Muscle of leg (tissue), 3 donors: ENCODE measurements at regions not wholly inside any gene's neighbourhood (a gene's known extent, or its start where the extent isn't known, plus 50 kb on each side); places are given as distances from the start of the nearest gene placed in this dataset.
"Not testable (repeated sequence)": the region's sequence is repeated elsewhere in the genome, so short reads cannot be mapped to it uniquely, and the experiment has no call there.

Experiments used
- DNase-seq: peaks from one replicate; pipeline ENCODE4 v3.0.0; 2013
- H3K27ac ChIP-seq: one replicate; pipeline ENCODE4 v1.5.1; 2013; ENCODE audit warnings: mild to moderate bottlenecking, low read length, control low read depth
- H3K27me3 ChIP-seq: one replicate; pipeline ENCODE4 v1.6.1; 2013; ENCODE audit warnings: low read length; ENCODE audit not compliant: control insufficient read depth, insufficient read depth
- H3K36me3 ChIP-seq: one replicate; pipeline ENCODE4 v1.6.1; 2013; ENCODE audit warnings: low read length; ENCODE audit not compliant: control insufficient read depth, insufficient read depth
- H3K4me1 ChIP-seq: one replicate; pipeline ENCODE4 v1.6.1; 2013; ENCODE audit warnings: low read length; ENCODE audit not compliant: control insufficient read depth, insufficient read depth
- H3K4me3 ChIP-seq: one replicate; pipeline ENCODE4 v1.5.1; 2013; ENCODE audit warnings: low read length, control low read depth
- H3K9me3 ChIP-seq: replicated peaks from 2 replicates; pipeline ENCODE4 v1.6.1; 2013; ENCODE audit warnings: low read depth, low read length; ENCODE audit not compliant: control insufficient read depth
- WGBS: methylation state at CpG from one replicate; pipeline ENCODE4 v1.1.5; 2013; ENCODE audit warnings: missing lambda C conversion rate; ENCODE audit not compliant: insufficient coverage; 5-methylcytosine and 5-hydroxymethylcytosine counted together

GRCh38 chr9:31744589-31744988 lies 639.9 kb upstream of the ACO1 start:
- DNase-seq = no peak
- H3K9me3 ChIP-seq = no peaks in the 10 kb centered on the region
- H3K4me3 ChIP-seq = no peak overlapping the region
- H3K4me1 ChIP-seq = no peaks in the 10 kb centered on the region
- H3K27me3 ChIP-seq = no peaks in the 10 kb centered on the region
- no peak overlapping the region for H3K27ac ChIP-seq
- WGBS = 90% methylated on average over 2 of the region's 3 CpGs
- H3K36me3 ChIP-seq = no peaks in the 10 kb centered on the region

- H3K36me3 ChIP-seq = no peaks in the 10 kb centered on the region
- no peak overlapping the region for H3K4me3 ChIP-seq
- WGBS = 60% methylated on average over 3 of the region's 6 CpGs
- H3K9me3 ChIP-seq = no peaks in the 10 kb centered on the region
- no peaks in the 10 kb centered on the region for H3K4me1 ChIP-seq
- peak; percentile 15 for DNase-seq
- no peak overlapping the region for H3K27ac ChIP-seq
- no peaks in the 10 kb centered on the region for H3K27me3 ChIP-seq
Measured at GRCh38 chr9:31745468-31745867, 639.0 kb upstream of the ACO1 start.

GRCh38 chr9:31745886-31746285 lies 638.6 kb upstream of the ACO1 start:
- H3K27ac ChIP-seq = no peak overlapping the region
- no peak for DNase-seq
- no peaks in the 10 kb centered on the region for H3K36me3 ChIP-seq
- H3K27me3 ChIP-seq = no peaks in the 10 kb centered on the region
- no peak overlapping the region for H3K4me3 ChIP-seq
- H3K9me3 ChIP-seq = no peaks in the 10 kb centered on the region
- H3K4me1 ChIP-seq = no peaks in the 10 kb centered on the region

GRCh38 chr9:31753756-31754155 lies 630.7 kb upstream of the ACO1 start:
- H3K36me3 ChIP-seq = no peaks in the 10 kb centered on the region
- no peak for DNase-seq
- no peaks in the 10 kb centered on the region for H3K27me3 ChIP-seq
- H3K27ac ChIP-seq = no peak overlapping the region
- H3K4me1 ChIP-seq = no peaks in the 10 kb centered on the region
- no peaks in the 10 kb centered on the region for H3K9me3 ChIP-seq
- H3K4me3 ChIP-seq = no peak overlapping the region

GRCh38 chr9:31759703-31760102 lies 624.7 kb upstream of the ACO1 start:
- no CpG with 5 or more reads among the region's 3 CpGs for WGBS
- Histone ChIP-seq H3K4me3 (no peak overlapping the region), H3K9me3 (peaks cover 3% of the 10 kb centered on the region)

GRCh38 chr9:31774021-31774420 lies 610.4 kb upstream of the ACO1 start:
- DNase-seq, H3K4me3 ChIP-seq, H3K36me3 ChIP-seq, H3K27ac ChIP-seq, H3K4me1 ChIP-seq, H3K27me3 ChIP-seq: not testable (repeated sequence)
- H3K9me3 ChIP-seq = peaks cover 16% of the 10 kb centered on the region
- no CpG with 5 or more reads among the region's 3 CpGs for WGBS

More at GRCh38 chr9:31759703-31760102, 624.7 kb upstream of the ACO1 start:
- no peak for DNase-seq
- no peaks in the 10 kb centered on the region for H3K4me1 ChIP-seq
- H3K27me3 ChIP-seq = no peaks in the 10 kb centered on the region
- H3K36me3 ChIP-seq = no peaks in the 10 kb centered on the region
- H3K27ac ChIP-seq = no peak overlapping the region

- Histone ChIP-seq H3K9me3 (peaks cover 16% of the 10 kb centered on the region), H3K36me3 (no peaks in the 10 kb centered on the region), H3K4me1 (no peaks in the 10 kb centered on the region), H3K27me3 (no peaks in the 10 kb centered on the region), H3K27ac (no peak overlapping the region), H3K4me3 (no peak overlapping the region)
- 54% methylated on average over 2 of the region's 2 CpGs for WGBS
- peak; percentile 77 for DNase-seq
Measured at GRCh38 chr9:31774571-31774970, 609.9 kb upstream of the ACO1 start.

- WGBS = no CpG with 5 or more reads among the region's 3 CpGs
- DNase-seq = peak; percentile 27
- Histone ChIP-seq H3K27me3 (no peaks in the 10 kb centered on the region), H3K4me1 (no peaks in the 10 kb centered on the region), H3K36me3 (no peaks in the 10 kb centered on the region), H3K9me3 (peaks cover 16% of the 10 kb centered on the region), H3K4me3 (no peak overlapping the region), H3K27ac (no peak overlapping the region)
Measured at GRCh38 chr9:31776471-31776870, 608.0 kb upstream of the ACO1 start.

- H3K4me3 ChIP-seq = no peak overlapping the region
- no peaks in the 10 kb centered on the region for H3K36me3 ChIP-seq
- H3K4me1 ChIP-seq = no peaks in the 10 kb centered on the region
- H3K27ac ChIP-seq = no peak overlapping the region
- H3K9me3 ChIP-seq = peaks cover 11% of the 10 kb centered on the region
- H3K27me3 ChIP-seq = no peaks in the 10 kb centered on the region
- WGBS = no CpG with 5 or more reads among the region's 2 CpGs
- no peak for DNase-seq
Measured at GRCh38 chr9:31783491-31783890, 601.0 kb upstream of the ACO1 start.

GRCh38 chr9:31790720-31791119 lies 593.7 kb upstream of the ACO1 start:
- no peak for DNase-seq
- H3K4me1 ChIP-seq = no peaks in the 10 kb centered on the region
- 100% methylated on average over 2 of the region's 8 CpGs for WGBS
- no peaks in the 10 kb centered on the region for H3K27me3 ChIP-seq
- H3K36me3 ChIP-seq = no peaks in the 10 kb centered on the region
- no peak overlapping the region for H3K4me3 ChIP-seq
- no peaks in the 10 kb centered on the region for H3K9me3 ChIP-seq
- H3K27ac ChIP-seq = no peak overlapping the region

- Histone ChIP-seq H3K27ac (no peak overlapping the region), H3K9me3 (no peaks in the 10 kb centered on the region), H3K4me3 (no peak overlapping the region), H3K4me1 (no peaks in the 10 kb centered on the region), H3K36me3 (no peaks in the 10 kb centered on the region), H3K27me3 (no peaks in the 10 kb centered on the region)
- 14% methylated on average over 1 of the region's 2 CpGs for WGBS
- peak; percentile 23 for DNase-seq
Measured at GRCh38 chr9:31799953-31800609, 584.4 kb upstream of the ACO1 start.
